Neural progenitor cell (in vitro differentiated cells): ENCODE measurements at regions not wholly inside any gene's neighbourhood (a gene's known extent, or its start where the extent isn't known, plus 50 kb on each side); places are given as distances from the start of the nearest gene placed in this dataset.

ENCODE experiments used
- DNase-seq: peaks from one replicate; pipeline ENCODE4 v3.0.0-alpha.2; 2016; ENCODE audit warnings: low spot score
- H2AFZ ChIP-seq: fragments of 200-600 bp; sonication (generic); replicated peaks from 2 replicates; pipeline ENCODE4 v1.6.1; 2016; ENCODE audit warnings: antibody characterized with exemption
- H3F3A ChIP-seq: fragments of 200-600 bp; sonication (generic); 2 replicates; pipeline ENCODE4 v1.6.1; 2016; ENCODE audit warnings: antibody characterized with exemption, low read depth
- H3K27ac ChIP-seq: fragments of 200-600 bp; sonication (generic); 2 replicates; pipeline ENCODE4 v1.5.1; 2016; ENCODE audit warnings: mild to moderate bottlenecking
- H3K27me3 ChIP-seq: fragments of 200-600 bp; sonication (generic); 2 replicates; pipeline ENCODE4 v1.6.1; 2016; ENCODE audit warnings: mild to moderate bottlenecking, moderate library complexity
- H3K36me3 ChIP-seq: fragments of 200-600 bp; sonication (generic); 2 replicates; pipeline ENCODE4 v1.5.1; 2016
- H3K4me1 ChIP-seq: fragments of 200-600 bp; sonication (generic); 2 replicates; pipeline ENCODE4 v1.6.1; 2016; ENCODE audit warnings: mixed run types
- H3K4me2 ChIP-seq: fragments of 200-600 bp; sonication (generic); 2 replicates; pipeline ENCODE4 v1.6.1; 2016
- H3K4me3 ChIP-seq: fragments of 200-600 bp; sonication (generic); 2 replicates; pipeline ENCODE4 v1.5.1; 2016
- H3K79me2 ChIP-seq: fragments of 200-600 bp; sonication (generic); 2 replicates; pipeline ENCODE4 v1.6.1; 2016; ENCODE audit warnings: low read depth
- H3K9ac ChIP-seq: fragments of 200-600 bp; sonication (generic); 2 replicates; pipeline ENCODE4 v1.6.1; 2016
- H3K9me3 ChIP-seq: fragments of 200-600 bp; sonication (generic); 2 replicates; pipeline ENCODE4 v1.5.1; 2016; ENCODE audit warnings: low read depth
- H4K20me1 ChIP-seq: fragments of 200-600 bp; sonication (generic); 2 replicates; pipeline ENCODE4 v1.6.1; 2016; ENCODE audit warnings: low read depth
- H3K27ac Mint-ChIP-seq: 3 replicates; pipeline ENCODE4 v1.8.0; 2021; ENCODE audit warnings: mixed read lengths
- H3K27me3 Mint-ChIP-seq: 2 replicates; pipeline ENCODE4 v1.8.0; 2022; ENCODE audit warnings: low read depth, mild to moderate bottlenecking, inconsistent platforms, moderate library complexity, mixed read lengths; ENCODE audit not compliant: insufficient read depth
- H3K36me3 Mint-ChIP-seq: 3 replicates; pipeline ENCODE4 v1.8.0; 2021; ENCODE audit warnings: mixed read lengths
- H3K4me1 Mint-ChIP-seq: 3 replicates; pipeline ENCODE4 v1.8.0; 2021; ENCODE audit warnings: mixed read lengths
- H3K4me3 Mint-ChIP-seq: 3 replicates; pipeline ENCODE4 v1.8.0; 2021; ENCODE audit warnings: mild to moderate bottlenecking, moderate library complexity, mixed read lengths
- H3K9me3 Mint-ChIP-seq: 3 replicates; pipeline ENCODE4 v1.8.0; 2020; ENCODE audit warnings: mixed read lengths
- EZH2 ChIP-seq: fragments of 200-600 bp; sonication (generic); IDR thresholded peaks from 2 replicates; pipeline ENCODE4 v1.6.1; 2017; ENCODE audit warnings: antibody characterized with exemption, mild to moderate bottlenecking, moderate library complexity
- EZH2phosphoT487 ChIP-seq: fragments of 200-600 bp; sonication (generic); IDR thresholded peaks from 2 replicates; pipeline ENCODE4 v1.6.1; 2017; ENCODE audit warnings: antibody characterized with exemption
- TF ChIP-seq, protein P1 (sequence below): fragments of 200-600 bp; sonication (generic); IDR thresholded peaks from 2 replicates; pipeline ENCODE4 v1.5.1; 2017; ENCODE audit warnings: antibody characterized with exemption, mild to moderate bottlenecking

DNA sequence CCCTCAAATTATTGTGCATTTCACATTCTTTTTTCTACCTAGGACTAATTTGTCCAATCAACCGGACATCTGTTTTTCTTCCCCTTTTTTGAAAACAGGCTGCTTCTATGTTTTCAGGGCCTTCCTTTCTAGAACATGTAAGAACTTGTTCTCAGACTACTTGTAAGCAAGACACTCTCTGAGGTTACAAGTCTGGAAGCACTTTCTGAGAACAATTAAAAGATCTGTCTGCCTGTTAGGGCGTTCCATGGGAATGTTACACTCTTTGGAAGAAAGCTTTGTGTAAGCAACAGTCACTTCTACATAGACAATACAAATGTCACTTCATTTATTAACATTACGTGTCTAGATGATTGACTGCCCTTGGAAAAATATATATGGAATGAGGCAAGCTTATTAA is 50.9 kb upstream of the HSPB3 start:
- no peak overlapping the region for H3K4me3 ChIP-seq
- no peak overlapping the region for H3K4me2 ChIP-seq
- no peaks in the 10 kb centered on the region for H3K36me3 ChIP-seq
- H3K27ac Mint-ChIP-seq, result no peak overlapping the region
- no peaks in the 10 kb centered on the region for H3K79me2 ChIP-seq
- no peak overlapping the region for H3K27ac ChIP-seq
- H3K9ac ChIP-seq, result no peak overlapping the region
- peaks cover 2% of the 10 kb centered on the region for H3K27me3 Mint-ChIP-seq
- no peaks in the 10 kb centered on the region for H3K9me3 Mint-ChIP-seq
- DNase-seq, result no peak
- H3K27me3 ChIP-seq, result no peaks in the 10 kb centered on the region
- H3K9me3 ChIP-seq, result no peaks in the 10 kb centered on the region
- TF ChIP-seq EZH2phosphoT487 (no peak), EZH2 (no peak)
- TF ChIP-seq, protein P1, sequence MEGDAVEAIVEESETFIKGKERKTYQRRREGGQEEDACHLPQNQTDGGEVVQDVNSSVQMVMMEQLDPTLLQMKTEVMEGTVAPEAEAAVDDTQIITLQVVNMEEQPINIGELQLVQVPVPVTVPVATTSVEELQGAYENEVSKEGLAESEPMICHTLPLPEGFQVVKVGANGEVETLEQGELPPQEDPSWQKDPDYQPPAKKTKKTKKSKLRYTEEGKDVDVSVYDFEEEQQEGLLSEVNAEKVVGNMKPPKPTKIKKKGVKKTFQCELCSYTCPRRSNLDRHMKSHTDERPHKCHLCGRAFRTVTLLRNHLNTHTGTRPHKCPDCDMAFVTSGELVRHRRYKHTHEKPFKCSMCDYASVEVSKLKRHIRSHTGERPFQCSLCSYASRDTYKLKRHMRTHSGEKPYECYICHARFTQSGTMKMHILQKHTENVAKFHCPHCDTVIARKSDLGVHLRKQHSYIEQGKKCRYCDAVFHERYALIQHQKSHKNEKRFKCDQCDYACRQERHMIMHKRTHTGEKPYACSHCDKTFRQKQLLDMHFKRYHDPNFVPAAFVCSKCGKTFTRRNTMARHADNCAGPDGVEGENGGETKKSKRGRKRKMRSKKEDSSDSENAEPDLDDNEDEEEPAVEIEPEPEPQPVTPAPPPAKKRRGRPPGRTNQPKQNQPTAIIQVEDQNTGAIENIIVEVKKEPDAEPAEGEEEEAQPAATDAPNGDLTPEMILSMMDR, result no peak
- peaks cover 6% of the 10 kb centered on the region for H3K4me1 ChIP-seq
- no peaks in the 10 kb centered on the region for H3F3A ChIP-seq
- peak overlapping the region; percentile 10 for H2AFZ ChIP-seq
- no peak overlapping the region for H3K4me3 Mint-ChIP-seq
- no peaks in the 10 kb centered on the region for H3K36me3 Mint-ChIP-seq
- H3K4me1 Mint-ChIP-seq, result peaks cover 3% of the 10 kb centered on the region
- no peaks in the 10 kb centered on the region for H4K20me1 ChIP-seq

DNA sequence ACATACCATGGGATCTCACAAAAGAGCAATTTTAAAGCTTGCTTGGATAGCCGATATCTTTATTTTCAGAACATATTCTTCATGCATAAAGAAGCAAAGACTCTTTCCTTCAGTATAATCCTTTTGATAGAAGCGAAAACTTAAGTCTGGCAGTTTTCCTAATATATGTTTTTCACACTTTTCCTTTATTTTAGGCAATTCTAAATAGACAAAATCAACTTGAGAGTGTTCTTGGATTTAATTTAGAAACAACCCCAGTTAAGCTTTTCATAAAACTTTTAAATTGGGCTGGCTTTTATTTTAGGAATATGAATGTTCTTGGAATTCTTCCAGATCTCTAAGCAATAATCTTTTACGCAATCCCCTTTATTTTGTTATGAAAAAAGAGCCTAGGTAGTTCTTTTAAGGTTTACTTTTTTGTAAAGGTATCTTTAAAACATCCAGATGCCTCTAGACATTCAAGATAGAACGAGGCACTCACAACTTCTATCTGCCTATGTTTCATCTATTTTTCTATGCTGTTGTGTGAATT is 51.5 kb upstream of the HSPB3 start:
- H3K27ac ChIP-seq, result no peak overlapping the region
- no peaks in the 10 kb centered on the region for H3K36me3 Mint-ChIP-seq
- H3K9me3 ChIP-seq, result no peaks in the 10 kb centered on the region
- H3K4me3 ChIP-seq, result no peak overlapping the region
- H3K4me2 ChIP-seq, result no peak overlapping the region
- no peak for TF ChIP-seq EZH2phosphoT487
- no peak for TF ChIP-seq EZH2
- TF ChIP-seq, protein P1, result no peak
- peaks cover 6% of the 10 kb centered on the region for H3K4me1 ChIP-seq
- peaks cover 3% of the 10 kb centered on the region for H3K4me1 Mint-ChIP-seq
- DNase-seq, result no peak
- no peaks in the 10 kb centered on the region for H3F3A ChIP-seq
- no peaks in the 10 kb centered on the region for H3K9me3 Mint-ChIP-seq
- no peak overlapping the region for H3K27ac Mint-ChIP-seq
- no peaks in the 10 kb centered on the region for H3K79me2 ChIP-seq
- no peak overlapping the region for H3K9ac ChIP-seq
- H3K36me3 ChIP-seq, result no peaks in the 10 kb centered on the region
- H4K20me1 ChIP-seq, result no peaks in the 10 kb centered on the region
- no peaks in the 10 kb centered on the region for H3K27me3 ChIP-seq
- peaks cover 2% of the 10 kb centered on the region for H3K27me3 Mint-ChIP-seq
- H3K4me3 Mint-ChIP-seq, result no peak overlapping the region
- H2AFZ ChIP-seq, result no peak overlapping the region

DNA sequence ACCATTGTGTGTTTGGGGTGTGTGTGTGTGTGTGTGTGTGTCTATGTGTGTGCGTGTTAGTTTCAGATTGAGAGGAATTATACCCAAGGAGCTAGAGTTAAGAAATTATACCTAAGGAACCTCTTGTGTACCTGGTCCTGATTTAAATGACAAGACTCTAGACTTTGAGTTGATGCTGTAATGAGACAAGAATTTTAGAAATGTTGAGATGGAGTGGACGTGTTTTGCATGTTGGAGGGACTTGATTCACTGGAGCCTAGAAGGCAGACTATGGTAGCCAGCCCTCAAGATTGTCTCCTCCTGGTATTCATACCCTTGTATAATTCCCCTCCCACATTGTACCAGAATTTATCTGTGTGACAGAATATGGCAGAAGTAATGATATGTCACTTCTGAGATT is 52.4 kb upstream of the HSPB3 start:
- H3K79me2 ChIP-seq, result no peaks in the 10 kb centered on the region
- Mint-ChIP-seq H3K27me3 (peaks cover 2% of the 10 kb centered on the region), H3K4me3 (no peak overlapping the region), H3K27ac (no peak overlapping the region), H3K9me3 (no peaks in the 10 kb centered on the region), H3K4me1 (peaks cover 3% of the 10 kb centered on the region), H3K36me3 (no peaks in the 10 kb centered on the region)
- H3K27me3 ChIP-seq, result no peaks in the 10 kb centered on the region
- no peaks in the 10 kb centered on the region for H3F3A ChIP-seq
- no peak overlapping the region for H3K4me2 ChIP-seq
- no peaks in the 10 kb centered on the region for H3K36me3 ChIP-seq
- H3K27ac ChIP-seq, result no peak overlapping the region
- H3K4me3 ChIP-seq, result no peak overlapping the region
- H2AFZ ChIP-seq, result no peak overlapping the region
- H3K9ac ChIP-seq, result no peak overlapping the region
- DNase-seq, result no peak
- no peaks in the 10 kb centered on the region for H3K9me3 ChIP-seq
- peaks cover 6% of the 10 kb centered on the region for H3K4me1 ChIP-seq
- TF ChIP-seq EZH2, result no peak
- TF ChIP-seq, protein P1, result no peak
- TF ChIP-seq EZH2phosphoT487, result no peak
- no peaks in the 10 kb centered on the region for H4K20me1 ChIP-seq
